Osteocyte (in vitro differentiated cells): ENCODE measurements at regions not wholly inside any gene's neighbourhood (a gene's known extent, or its start where the extent isn't known, plus 50 kb on each side); places are given as distances from the start of the nearest gene placed in this dataset.
A peak's percentile ranks its signal among the peaks of the same experiment; 100 is the strongest.
"Not testable (repeated sequence)": the region's sequence is repeated elsewhere in the genome, so short reads cannot be mapped to it uniquely, and the experiment has no call there.

ENCODE experiments used
- DNase-seq: peaks from one replicate; pipeline ENCODE4 v3.0.0; 2021; ENCODE audit warnings: mixed read lengths; ENCODE audit not compliant: unreplicated experiment; ENCODE audit errors: extremely low spot score
- H3K27ac Mint-ChIP-seq: one replicate; pipeline ENCODE4 v1.8.0; 2021; ENCODE audit warnings: mild to moderate bottlenecking, mixed read lengths; ENCODE audit not compliant: unreplicated experiment
- H3K27me3 Mint-ChIP-seq: one replicate; pipeline ENCODE4 v1.8.0; 2021; ENCODE audit warnings: mixed read lengths; ENCODE audit not compliant: unreplicated experiment
- H3K36me3 Mint-ChIP-seq: one replicate; pipeline ENCODE4 v1.8.0; 2021; ENCODE audit warnings: mixed read lengths; ENCODE audit not compliant: unreplicated experiment
- H3K4me1 Mint-ChIP-seq: one replicate; pipeline ENCODE4 v1.8.0; 2021; ENCODE audit warnings: mixed read lengths; ENCODE audit not compliant: unreplicated experiment
- H3K4me3 Mint-ChIP-seq: one replicate; pipeline ENCODE4 v1.8.0; 2021; ENCODE audit warnings: mild to moderate bottlenecking, moderate library complexity, mixed read lengths; ENCODE audit not compliant: unreplicated experiment
- H3K9me3 Mint-ChIP-seq: one replicate; pipeline ENCODE4 v1.8.0; 2021; ENCODE audit warnings: mixed read lengths; ENCODE audit not compliant: unreplicated experiment
- TF ChIP-seq, protein P1 (sequence below): fragments of 200-600 bp; sonication (generic); IDR thresholded peaks from 2 replicates; pipeline ENCODE4 v1.5.0; 2021; ENCODE audit warnings: antibody characterized with exemption, mild to moderate bottlenecking, moderate library complexity

DNA sequence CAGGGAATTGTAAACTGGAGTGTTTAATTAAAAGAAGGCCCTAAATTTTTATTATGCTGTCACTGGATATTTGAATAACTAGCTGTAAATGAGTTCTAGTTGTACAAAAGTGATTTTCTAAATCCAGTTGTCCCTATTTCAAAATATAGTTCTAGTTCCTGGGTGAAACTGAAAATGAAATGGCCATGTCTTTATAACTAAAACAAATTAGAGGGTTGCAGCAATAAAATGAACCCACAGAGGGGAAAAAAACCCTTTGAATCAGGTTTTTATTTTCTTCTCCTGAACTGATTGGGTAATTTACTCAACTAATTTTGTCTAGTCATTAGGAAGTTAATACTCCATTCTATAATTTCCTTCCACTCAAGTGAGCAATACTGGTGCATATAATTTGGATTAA is 55.6 kb upstream of the MAP4K3 start:
- no peak overlapping the region for H3K4me3 Mint-ChIP-seq
- H3K9me3 Mint-ChIP-seq, result no peaks in the 10 kb centered on the region

DNA sequence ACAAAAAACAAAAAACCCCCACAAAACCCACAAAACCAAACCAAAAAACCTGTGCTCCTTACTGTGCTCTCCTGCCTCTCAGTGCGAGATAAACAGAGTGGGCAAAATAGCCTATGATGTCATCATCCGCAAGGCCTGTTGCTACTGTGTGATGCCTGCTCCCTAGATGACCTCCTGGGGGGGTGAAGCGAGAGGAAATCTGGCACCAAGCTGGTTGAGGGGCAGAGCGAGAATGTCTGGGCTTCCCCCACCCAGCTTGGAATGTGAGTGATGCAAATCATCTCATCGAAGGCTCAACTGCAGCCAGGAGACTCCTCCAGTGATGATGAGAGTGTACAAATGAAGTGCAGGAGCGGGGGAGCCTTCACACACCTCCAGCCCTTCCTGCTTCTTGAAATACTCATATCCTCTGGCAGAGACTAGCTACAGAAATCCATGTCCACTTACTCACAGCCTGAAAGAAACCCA is 57.7 kb upstream of the MAP4K3 start:
- no peaks in the 10 kb centered on the region for H3K27me3 Mint-ChIP-seq
- no peaks in the 10 kb centered on the region for H3K36me3 Mint-ChIP-seq
- TF ChIP-seq, protein P1, sequence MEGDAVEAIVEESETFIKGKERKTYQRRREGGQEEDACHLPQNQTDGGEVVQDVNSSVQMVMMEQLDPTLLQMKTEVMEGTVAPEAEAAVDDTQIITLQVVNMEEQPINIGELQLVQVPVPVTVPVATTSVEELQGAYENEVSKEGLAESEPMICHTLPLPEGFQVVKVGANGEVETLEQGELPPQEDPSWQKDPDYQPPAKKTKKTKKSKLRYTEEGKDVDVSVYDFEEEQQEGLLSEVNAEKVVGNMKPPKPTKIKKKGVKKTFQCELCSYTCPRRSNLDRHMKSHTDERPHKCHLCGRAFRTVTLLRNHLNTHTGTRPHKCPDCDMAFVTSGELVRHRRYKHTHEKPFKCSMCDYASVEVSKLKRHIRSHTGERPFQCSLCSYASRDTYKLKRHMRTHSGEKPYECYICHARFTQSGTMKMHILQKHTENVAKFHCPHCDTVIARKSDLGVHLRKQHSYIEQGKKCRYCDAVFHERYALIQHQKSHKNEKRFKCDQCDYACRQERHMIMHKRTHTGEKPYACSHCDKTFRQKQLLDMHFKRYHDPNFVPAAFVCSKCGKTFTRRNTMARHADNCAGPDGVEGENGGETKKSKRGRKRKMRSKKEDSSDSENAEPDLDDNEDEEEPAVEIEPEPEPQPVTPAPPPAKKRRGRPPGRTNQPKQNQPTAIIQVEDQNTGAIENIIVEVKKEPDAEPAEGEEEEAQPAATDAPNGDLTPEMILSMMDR, result no peak
- no peak for DNase-seq
- H3K4me3 Mint-ChIP-seq, result no peak overlapping the region
- peaks cover 33% of the 10 kb centered on the region for H3K4me1 Mint-ChIP-seq
- no peaks in the 10 kb centered on the region for H3K9me3 Mint-ChIP-seq
- peak overlapping the region; percentile 81 for H3K27ac Mint-ChIP-seq

More for the DNA sequence above, 55.6 kb upstream of the MAP4K3 start:
- Mint-ChIP-seq H3K27me3 (no peaks in the 10 kb centered on the region), H3K4me1 (peaks cover 38% of the 10 kb centered on the region), H3K27ac (no peak overlapping the region), H3K36me3 (no peaks in the 10 kb centered on the region)
- no peak for DNase-seq
- TF ChIP-seq, protein P1, result no peak

DNA sequence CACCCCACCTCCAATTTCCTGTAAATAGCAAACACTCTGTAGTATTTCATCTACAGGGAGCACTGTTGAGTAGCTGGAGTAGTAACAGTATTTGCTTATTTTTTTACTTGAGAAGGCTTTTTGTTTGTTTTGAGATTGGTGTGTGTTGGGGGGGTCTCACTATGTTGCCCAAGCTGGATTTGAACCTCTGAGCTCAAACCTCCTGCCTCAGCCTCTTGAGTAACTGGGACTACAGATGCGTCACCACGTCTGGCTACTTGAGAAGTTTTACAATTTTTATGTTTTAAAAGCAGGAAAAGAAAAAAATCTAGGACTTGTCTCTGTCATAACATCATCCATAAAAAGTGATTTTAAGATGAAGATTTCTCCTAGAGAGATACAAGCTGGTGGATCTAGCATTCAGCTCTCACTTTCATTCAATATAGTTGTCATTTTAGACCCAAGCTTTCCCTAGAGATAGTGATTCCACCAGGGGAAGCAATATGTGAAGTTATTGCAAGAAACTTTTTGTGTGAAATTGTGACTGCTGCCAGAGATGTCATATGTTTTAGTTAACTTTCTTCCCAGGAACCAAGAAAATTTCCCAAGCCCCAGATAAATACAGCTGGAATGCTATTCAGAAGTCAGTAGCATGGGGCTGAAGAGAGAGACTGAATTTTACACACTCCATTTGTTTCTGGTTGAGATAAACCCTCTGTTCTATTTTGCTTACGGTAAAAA is 60.2 kb upstream of the MAP4K3 start:
- TF ChIP-seq, protein P1, result no peak
- H3K27me3 Mint-ChIP-seq, result no peaks in the 10 kb centered on the region
- H3K27ac Mint-ChIP-seq, result peak overlapping the region; percentile 64
- H3K4me1 Mint-ChIP-seq, result peaks cover 28% of the 10 kb centered on the region
- no peaks in the 10 kb centered on the region for H3K36me3 Mint-ChIP-seq
- DNase-seq, result no peak
- no peak overlapping the region for H3K4me3 Mint-ChIP-seq
- no peaks in the 10 kb centered on the region for H3K9me3 Mint-ChIP-seq

DNA sequence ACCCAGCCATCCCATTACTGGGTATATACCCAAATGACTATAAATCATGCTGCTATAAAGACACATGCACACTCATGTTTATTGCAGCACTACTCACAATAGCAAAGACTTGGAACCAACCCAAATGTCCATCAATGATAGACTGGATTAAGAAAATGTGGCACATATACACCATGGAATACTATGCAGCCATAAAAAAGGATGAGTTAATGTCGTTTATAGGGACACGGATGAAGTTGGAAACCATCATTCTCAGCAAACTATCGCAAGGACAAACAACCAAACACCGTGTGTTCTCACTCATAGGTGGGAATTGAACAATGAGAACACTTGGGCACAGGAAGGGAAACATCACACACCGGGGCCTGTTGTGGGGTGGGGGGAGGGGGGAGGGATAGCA is 61.1 kb upstream of the MAP4K3 start:
- H3K9me3 Mint-ChIP-seq, DNase-seq, H3K36me3 Mint-ChIP-seq, H3K27ac Mint-ChIP-seq, H3K4me3 Mint-ChIP-seq, H3K27me3 Mint-ChIP-seq: not testable (repeated sequence)
- H3K4me1 Mint-ChIP-seq, result peaks cover 27% of the 10 kb centered on the region

DNA sequence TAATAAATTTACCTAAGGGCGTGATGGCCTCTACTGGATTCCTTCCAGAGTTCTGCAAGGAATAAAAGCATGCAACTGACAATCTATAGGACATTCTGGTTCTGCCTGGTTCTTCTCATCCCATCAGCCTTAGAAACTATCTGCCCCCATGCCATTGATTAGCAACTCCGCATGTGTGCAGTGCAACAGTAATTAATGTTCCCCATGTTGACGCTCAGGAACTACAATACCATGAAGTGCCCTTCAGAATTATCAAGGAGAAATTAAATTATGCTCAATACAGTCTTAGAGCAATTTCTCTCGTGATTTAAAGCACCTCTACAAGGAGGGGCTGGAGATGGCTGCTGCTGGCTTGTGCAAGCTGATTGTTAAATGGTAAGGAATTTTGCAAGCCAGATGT is 61.7 kb upstream of the MAP4K3 start:
- H3K4me1 Mint-ChIP-seq, result peaks cover 27% of the 10 kb centered on the region
- H3K27ac Mint-ChIP-seq, result no peak overlapping the region
- no peaks in the 10 kb centered on the region for H3K36me3 Mint-ChIP-seq
- H3K27me3 Mint-ChIP-seq, result no peaks in the 10 kb centered on the region
- no peak overlapping the region for H3K4me3 Mint-ChIP-seq
- no peaks in the 10 kb centered on the region for H3K9me3 Mint-ChIP-seq
- TF ChIP-seq, protein P1, result no peak
- DNase-seq, result no peak
